ENCODE measurements at regions not wholly inside any gene's neighbourhood (a gene's known extent, or its start where the extent isn't known, plus 50 kb on each side); places are given as distances from the start of the nearest gene placed in this dataset.

DNA sequence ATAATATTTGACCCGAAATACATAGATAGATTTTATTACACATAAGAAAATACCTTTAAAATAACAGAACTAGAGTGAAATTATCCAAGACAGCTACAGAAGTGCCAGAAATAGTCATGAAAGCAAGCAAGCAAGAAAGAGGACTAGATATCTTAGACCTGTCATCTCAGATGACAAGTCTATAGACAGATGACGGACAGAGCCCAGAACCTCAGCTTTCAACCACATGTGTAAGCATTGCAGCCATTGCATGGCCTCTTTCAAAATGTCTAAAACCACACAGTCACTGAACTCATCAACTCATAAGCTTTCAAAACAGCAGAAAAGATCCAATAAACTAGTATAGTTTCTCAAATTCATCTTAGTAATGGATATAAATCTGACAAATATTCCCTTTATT, 59.8 kb upstream of the FHIT start:
- no peak for TF ChIP-seq POLR2AphosphoS5 (IDR thresholded peaks at IDR 0.05)
- TF ChIP-seq, protein P1, sequence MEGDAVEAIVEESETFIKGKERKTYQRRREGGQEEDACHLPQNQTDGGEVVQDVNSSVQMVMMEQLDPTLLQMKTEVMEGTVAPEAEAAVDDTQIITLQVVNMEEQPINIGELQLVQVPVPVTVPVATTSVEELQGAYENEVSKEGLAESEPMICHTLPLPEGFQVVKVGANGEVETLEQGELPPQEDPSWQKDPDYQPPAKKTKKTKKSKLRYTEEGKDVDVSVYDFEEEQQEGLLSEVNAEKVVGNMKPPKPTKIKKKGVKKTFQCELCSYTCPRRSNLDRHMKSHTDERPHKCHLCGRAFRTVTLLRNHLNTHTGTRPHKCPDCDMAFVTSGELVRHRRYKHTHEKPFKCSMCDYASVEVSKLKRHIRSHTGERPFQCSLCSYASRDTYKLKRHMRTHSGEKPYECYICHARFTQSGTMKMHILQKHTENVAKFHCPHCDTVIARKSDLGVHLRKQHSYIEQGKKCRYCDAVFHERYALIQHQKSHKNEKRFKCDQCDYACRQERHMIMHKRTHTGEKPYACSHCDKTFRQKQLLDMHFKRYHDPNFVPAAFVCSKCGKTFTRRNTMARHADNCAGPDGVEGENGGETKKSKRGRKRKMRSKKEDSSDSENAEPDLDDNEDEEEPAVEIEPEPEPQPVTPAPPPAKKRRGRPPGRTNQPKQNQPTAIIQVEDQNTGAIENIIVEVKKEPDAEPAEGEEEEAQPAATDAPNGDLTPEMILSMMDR (IDR thresholded peaks at IDR 0.05 in 8 of 11, conservative IDR thresholded peaks at IDR 0.05 in 3 of 11): no peak

Measured in spleen (tissue), 7 donors.